Left renal pelvis (tissue), 4 donors: ENCODE measurements at regions not wholly inside any gene's neighbourhood (a gene's known extent, or its start where the extent isn't known, plus 50 kb on each side); places are given as distances from the start of the nearest gene placed in this dataset.
"Not testable (repeated sequence)": the region's sequence is repeated elsewhere in the genome, so short reads cannot be mapped to it uniquely, and the experiment has no call there.

ENCODE experiments used
- DNase-seq, 4 donors: peaks; one replicate each; pipeline ENCODE4 v3.0.0-alpha.2; 2013; ENCODE audit warnings: low read depth in 4 of 4, low spot score in 3 of 4

DNA sequence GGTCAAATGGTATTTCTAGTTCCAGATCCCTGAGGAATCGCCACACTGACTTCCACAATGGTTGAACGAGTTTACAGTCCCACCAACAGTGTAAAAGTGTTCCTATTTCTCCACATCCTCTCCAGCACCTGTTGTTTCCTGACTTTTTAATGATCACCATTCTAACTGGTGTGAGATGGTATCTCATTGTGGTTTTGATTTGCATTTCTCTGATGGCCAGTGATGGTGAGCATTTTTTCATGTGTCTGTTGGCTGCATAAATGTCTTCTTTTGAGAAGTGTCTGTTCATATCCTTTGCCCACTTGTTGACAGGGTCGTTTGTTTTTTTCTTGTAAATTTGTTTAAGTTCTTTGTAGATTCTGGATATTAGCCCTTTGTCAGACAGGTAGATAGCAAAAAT is 269.9 kb upstream of the NREP start:
- DNase-seq, result not testable (repeated sequence)

DNA sequence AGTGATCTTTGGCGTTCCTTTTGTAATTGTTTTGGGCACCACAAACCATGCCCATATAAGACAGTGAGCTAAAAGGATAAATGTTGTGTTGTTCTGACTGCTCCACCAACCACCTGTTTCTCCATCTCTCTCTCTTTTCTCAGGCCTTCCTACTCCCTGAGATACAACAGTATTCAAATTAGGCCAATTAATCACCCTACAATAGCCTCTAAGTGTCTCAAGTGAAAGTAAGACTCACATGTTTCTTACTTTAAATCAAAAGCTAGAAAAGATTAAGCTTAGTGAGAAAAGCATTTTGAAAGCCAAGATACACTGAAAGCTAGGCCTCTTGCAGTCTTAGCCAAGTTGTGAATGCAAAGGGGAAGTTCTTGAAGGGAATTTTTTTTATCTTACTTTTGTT is 268.8 kb upstream of the NREP start:
- DNase-seq, result no peak

DNA sequence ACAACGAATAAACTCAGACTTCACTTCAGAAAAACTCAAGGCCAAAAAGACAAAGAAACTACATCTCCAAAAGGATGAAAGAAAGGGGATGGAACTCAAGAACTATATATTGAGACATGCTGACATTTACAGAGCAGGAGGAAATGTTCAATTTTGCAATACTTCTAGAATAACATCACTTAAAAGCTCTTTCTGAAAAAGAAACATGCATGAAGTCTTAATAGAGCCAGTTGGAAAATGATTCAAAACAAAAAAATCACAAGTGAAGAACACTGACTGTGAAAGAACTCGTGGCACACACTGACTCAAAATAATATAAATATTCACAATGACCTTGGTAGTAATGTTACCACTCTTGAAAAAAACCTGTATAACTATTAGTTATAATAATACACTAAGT is 267.8 kb upstream of the NREP start:
- no peak for DNase-seq

DNA sequence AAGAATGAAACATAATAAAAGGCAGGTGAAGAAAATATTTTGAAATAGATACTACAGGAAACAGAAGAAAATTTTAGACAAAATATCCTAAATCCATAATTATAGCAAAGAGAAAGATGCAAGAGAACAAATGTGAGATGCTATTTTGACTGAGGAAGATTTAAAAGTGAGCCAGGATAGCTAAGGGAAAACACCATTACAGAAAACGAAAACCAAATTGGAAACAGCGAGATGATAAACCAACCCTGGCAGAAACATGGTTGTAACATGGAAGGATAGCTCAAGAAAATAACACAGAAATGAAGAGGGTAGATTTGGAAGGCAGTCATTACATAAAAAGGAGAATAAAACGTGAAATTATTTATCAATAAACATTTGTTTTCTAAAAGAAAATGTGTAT is 267.2 kb upstream of the NREP start:
- no peak for DNase-seq

DNA sequence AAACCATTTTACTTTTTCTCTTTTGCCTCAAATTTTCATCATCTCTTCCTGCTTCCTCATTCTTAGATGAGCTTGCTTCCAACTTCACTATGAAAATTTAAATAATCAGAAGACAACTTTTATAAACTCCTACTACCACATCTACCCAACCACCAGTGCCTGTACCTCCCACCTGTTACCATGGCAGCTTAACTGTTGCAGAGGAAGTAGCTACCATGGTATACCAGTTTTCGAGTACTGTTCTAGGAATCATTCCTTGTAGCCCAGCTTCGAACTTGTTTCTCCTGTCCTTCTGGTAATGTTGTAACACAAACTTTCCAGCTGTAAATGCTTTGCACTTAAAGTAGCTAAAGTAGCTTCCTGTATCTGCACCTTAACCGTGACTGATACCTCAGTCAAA is 266.8 kb upstream of the NREP start:
- no peak for DNase-seq

DNA sequence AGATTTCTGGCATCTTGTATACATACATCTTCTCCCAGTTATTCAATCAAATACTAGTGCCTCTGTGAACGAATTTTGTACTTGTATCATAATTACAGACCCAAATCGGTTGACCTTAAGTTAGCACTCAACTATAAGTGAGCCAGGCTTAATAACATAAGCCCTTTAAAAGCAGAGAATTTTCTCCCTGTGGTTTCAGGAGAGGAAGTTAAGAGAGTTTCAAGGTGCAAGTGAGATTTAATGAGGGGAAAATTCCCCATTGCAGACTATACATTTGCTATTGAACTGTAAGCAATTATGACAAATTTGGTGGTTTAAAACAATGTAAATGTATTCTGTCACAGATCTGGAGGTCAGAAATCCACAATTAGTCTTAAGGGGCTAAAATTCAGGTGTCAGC is 261.9 kb upstream of the NREP start:
- no peak for DNase-seq

DNA sequence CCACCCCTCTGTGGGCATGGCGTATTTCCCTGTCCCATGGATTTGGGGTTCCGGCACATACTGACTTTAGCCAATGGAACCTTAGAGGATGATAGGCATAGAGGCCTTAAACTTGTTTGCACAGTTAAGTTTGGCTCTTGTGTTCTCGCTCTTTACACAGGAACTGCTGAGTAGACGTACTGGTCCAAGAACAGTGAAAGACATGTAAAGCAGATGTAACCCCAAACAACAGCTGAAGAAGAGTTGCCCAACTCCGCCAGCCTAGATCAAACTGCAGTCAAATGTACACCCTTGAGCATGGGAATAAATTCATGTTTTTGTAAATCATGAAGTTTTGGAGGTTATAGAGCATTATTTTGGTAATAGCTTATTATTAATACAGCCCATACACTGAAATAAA is 260.0 kb upstream of the NREP start:
- DNase-seq, result no peak

DNA sequence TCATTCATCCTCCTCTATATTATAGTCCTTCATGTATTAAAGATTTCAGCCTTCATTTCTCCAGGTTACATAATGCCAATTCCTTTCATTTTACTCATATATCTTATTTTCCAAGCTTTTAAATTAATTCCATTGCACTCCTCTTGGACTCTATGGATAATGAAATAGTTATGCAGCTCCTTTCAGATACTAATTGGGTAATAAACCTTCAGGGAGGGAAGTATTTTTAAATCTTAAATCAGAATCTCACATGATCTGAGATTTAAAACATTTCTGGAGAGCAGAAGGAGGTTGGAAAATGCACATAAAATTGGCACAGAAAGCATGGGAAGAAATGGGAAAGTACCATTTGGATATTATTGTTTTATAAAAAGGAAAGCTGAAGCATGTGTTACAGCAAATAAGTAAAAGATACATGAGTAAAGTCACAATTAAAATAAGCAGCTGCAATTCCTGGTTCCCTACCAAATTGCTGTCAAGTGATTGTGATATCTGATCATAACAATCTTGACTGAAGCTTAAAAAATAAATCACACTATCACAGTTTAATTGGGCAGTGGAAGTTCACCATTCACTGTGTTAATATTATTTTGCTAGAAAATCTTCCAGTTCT is 257.9 kb upstream of the NREP start:
- no peak for DNase-seq

DNA sequence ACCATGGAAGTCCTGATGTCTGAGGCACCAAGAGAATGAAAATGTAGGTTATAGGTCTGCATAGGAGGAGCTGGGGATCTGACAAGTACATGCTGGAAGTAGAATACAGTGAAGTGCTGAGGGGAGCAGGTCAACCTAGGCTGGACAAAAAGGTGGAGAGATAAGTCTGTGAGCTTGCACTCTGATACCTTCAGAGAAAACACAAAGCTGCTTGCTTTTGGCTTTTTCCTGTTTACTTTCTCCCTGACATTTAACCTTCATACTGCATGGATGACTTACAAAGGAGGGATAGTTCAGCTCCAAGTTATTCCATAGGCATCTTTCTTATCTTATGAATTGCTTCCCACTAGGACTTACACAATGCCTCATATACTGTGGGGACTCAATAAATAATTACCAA is 256.7 kb upstream of the NREP start:
- no peak for DNase-seq

DNA sequence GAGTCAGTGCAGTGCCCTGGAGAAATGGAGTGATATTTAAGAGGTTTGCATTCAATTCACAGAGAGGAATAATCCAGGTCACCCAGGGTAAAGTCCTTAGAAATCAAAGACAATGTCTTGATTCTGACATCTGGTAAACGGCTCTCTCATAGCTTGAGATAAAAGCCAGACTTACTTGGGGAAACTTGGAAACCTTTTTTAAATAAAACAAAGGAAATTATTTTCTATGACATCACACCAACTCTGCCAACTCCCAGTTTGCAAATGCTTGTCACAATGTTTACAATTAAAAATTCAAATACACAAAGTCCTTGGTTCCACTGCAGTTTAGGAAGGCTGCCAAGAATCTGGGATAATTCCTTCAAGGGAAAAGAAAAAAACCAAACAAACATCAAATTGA is 255.1 kb upstream of the NREP start:
- no peak for DNase-seq

DNA sequence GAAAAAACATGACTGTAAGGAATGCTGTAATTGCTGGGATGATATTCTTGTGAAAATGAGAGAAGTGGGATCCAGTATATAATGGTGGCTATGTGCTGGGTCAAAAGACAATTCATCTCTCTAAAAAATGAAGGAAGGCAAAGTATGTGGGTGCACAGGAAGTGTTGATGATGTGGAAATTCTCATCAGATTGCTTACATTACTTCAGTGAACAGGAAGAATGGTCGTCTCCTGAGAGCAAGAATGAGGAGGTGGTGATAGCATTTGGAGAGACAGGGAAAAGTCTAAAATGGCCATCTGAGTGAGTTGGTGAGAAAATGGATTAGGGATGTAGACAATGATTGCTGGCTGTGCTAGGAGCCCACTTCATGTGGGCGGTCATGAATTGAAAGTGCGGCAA is 253.5 kb upstream of the NREP start:
- no peak for DNase-seq

DNA sequence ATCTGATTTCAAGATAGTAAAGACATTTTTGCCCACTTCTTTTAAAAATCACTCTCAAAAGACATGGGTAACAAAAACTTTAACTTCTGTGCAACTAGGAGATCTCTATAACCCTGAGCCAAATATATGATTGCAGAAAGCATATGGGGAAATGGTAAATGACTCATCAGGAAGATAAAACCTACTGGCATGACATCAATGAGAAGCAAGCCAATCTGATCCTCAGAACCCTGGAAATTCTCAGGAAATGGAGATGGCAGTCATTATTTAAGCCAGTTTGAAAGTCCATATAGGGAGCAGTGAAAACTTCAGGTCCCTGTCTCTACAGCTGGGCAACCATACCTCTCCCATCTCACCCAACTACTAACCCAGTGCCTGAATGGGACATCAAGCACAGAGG is 249.7 kb upstream of the NREP start:
- DNase-seq, result no peak

DNA sequence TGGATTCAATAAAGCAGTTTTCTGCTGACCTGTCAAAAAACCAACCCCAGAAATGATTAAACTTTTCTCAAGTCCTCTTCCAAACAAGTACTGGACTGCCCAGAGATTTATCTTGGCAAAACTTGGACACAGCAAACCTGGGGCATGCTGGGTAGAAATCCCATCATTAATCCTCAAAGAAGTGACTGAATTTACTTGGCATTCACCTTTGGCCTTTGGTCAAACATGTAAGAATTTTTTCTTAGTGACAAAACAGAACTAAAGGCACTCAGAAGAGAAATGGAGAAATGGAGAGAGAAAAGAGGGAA is 248.6 kb upstream of the NREP start:
- no peak for DNase-seq

DNA sequence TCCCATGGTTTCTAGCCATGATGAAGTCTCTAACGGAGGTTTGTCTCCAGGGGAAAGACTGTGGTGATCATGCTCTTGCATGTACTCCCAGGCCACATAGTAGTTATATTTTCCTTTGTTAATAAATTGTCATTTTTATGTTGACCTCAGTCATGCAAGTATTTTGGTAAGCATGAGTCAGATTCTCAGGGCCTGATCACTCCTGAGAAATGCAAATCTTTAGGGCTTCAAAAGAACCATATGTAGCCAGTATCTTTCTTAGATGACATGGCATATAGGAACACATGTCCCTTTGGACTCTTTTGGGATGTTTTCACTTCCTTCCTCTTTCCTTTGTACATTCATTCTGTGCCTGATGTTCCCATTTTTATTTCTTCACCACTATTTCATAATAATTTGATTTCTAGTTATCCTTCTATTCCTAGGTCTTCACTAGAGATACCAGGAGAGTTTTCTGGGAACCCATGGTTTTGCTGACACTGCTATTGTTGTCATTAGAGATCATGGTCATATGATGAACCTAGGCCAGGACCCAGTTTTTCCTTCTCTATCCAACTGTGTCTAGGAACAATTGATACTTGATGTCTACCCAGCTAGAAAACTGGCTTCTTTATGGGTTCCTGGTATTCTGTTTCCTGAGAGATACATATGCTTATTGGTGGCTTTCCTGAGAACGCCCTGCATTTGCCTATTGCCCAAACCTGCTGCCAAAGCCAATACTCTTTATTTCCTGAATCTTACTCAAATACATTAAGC is 248.1 kb upstream of the NREP start:
- no peak for DNase-seq

DNA sequence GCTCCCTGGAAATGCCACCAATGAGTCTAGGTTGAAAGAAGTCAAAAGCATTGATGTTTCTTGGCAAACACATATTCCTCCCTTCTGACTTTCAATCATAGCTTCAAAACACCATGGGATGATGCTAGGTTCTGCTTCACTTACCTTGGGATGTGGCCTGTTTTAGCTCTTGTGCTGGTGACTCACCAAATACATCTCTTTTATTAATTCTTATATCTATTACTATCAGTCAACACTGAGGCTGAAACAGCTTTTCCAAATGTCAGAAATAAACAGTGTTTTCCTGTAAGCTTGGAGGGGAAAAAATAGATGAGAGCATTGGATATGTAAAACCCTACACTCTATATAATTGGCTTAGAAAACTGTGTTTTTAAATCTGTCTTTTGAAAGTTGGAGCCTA is 245.4 kb upstream of the NREP start:
- no peak for DNase-seq

DNA sequence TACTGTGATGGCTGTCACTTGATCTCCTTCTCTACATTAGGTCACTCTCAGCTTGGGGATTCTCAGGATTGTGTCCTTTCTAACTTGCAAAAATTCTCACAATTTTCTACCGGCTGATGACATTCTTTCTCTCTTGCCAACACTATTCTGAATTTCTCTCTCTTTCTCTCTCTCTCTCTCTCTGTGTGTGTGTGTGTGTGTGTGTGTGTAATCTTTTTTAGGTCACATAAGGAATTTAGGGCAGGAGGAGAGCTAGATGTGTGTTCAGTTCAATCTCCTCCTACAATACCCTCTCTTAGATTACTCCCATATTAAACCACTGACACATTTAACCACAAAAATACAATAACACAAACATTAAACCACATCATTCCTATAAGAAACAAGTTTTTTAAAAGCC is 242.3 kb upstream of the NREP start:
- DNase-seq, result no peak

DNA sequence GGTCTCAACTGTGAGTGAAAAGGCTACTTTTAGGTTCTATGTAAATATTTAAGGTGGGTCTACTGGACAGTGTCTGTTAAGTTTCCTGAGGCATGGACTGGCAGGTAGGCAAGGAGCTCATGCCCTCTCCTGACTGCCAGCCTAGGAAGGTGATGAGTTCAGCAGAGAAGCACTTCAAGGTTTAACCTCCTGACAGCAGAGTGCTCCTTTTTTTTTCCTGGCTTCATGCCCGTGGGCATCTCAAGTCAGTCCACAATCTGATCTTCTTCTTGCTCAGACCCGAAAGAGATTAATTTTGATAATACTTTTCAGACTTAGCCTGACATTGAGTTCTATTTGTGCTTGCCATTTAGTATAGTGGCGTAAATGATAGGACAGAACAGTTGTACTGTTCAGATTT is 241.9 kb upstream of the NREP start:
- DNase-seq, result no peak

DNA sequence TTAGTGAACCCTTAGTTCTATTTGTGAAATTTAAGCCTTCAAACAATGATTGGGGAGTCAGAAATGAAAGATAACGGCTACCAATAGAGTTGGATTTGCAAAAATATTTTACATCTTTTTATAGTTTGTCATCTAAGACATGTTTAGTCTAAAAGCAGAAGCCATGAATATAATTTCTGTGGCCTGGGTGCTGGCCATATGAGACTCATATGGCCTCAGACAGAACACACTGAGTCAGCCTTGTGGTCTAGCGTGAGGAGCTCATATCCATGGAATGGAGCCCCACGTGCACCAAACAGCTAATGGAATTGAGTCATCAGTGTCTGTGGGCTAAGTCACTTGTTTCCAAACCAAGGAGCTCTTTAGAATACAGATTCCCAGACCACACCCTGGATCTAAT is 240.7 kb upstream of the NREP start:
- no peak for DNase-seq

DNA sequence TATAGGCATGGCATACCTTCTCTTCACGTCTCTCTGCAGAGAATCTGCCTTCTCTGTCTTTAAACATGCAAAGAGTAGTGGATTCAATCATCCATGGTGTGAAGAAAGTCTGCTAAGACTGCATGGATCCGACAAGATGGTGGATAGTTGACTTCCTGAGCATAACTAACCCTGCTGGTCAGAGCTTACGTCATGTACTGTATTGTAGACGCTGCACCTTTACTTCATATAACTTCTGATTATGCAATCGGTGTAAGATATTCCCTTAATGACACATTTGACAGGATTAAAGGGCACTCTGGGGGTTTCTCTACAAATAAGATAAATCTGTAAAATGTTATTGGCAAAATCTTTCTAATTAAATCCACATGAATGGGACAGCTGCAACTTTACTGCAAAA is 240.3 kb upstream of the NREP start:
- no peak for DNase-seq

DNA sequence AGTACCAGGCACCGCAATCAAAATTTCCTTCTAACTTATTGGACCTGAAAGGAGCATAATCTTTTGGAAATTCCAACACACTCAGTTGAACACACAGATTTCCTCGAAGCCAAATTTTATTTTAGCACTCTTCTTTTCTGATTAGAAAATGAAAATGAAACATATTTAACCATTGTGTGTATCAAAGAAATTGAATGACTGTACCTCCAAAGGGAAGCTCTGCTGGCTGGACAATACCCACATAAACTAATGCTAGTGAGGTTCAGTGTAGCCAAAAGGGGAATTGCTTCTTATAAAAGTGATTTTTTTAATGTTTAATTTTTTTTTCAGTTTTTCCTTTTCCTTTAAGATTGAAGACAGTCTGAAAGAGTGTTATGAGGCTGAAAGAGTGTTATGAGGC is 239.6 kb upstream of the NREP start:
- DNase-seq, result no peak

DNA sequence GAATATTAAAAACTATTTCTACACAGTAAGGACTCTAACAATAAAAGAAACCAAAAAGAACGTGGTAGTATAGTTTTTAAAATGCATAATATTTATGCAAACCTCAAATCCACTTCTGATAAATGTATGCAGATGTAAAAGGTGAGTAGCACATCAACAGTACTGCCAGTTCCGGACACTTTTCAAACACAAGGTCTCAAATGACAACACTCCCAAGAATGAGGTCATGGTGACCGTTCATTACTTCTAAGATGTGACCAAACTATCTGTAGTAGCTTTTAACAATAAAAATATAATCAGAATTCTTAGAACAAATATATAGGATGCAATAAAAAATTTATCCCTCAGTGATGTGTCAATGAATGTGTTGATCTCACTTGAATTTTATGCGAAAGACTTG is 238.7 kb upstream of the NREP start:
- DNase-seq, result no peak

DNA sequence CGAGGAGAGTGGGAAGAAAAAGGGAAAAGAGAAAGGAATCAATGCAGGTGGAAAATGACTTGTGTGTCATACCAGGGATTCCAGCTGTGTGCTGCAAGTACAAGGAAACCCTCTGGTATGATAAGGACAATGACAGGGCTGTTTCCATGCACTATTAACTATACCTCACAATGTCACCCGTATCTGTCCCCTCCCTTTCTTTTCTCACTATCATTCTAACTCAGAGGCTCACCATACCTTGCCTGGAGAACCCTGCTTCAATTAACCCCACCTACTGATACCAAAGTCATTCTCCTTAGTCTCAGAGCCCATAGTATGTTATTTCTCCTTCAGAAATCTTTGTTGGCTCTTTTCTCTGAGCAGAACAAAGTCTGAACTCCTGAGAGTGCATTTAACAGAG is 236.2 kb upstream of the NREP start:
- no peak for DNase-seq

DNA sequence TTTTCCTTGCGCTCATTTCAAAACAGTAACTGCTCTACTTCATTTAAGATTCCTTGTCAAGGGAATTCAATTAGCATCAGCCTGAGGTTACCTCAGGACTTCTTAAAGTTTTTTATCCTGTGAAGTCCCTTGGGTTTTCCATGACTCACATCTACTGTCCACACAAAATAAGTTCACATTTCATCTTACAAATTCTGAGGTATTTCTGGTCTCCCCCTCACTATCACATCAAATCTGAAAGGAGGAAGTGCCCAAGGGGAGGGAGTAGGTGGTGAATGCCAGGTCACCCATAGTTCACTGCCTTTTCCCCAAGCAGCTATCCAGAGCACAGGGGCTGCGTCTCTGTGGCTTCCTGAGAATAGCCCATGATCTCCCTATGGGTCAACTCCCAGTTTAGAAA is 227.1 kb upstream of the NREP start:
- no peak for DNase-seq
